ENCODE measurements at regions not wholly inside any gene's neighbourhood (a gene's known extent, or its start where the extent isn't known, plus 50 kb on each side); places are given as distances from the start of the nearest gene placed in this dataset.

DNA sequence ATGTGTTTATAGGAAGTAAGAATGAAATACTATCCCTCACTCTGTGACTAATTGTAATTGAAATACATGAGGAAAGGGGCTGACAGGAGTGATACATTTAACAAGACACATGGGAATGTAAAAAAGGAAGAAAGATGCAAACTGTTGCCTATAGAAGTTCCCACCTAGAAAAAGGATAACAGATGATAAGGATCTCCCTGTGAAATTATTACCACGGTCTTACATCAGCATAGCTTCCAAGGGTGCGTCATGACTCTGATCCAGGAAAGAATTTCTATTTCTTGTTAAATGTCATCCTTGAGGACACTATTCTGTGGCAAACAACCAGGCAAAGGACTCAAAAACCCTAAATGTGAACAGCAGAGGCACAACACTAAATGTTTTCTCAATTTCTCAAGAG lies 1406.0 kb downstream of the CDY2B start:
- H3K9me3 ChIP-seq (replicated peaks; ENCODE audit: control insufficient read depth, insufficient read depth, low read length) = no peaks in the 10 kb centered on the region
- no peaks in the 10 kb centered on the region for H4K20me1 ChIP-seq (replicated peaks; ENCODE audit: control insufficient read depth, extremely low read depth, insufficient read depth, low read length)
- H3K27me3 ChIP-seq (ENCODE audit: control insufficient read depth in 2 of 2, insufficient read depth in 2 of 2, low read length in 2 of 2) = no peaks in the 10 kb centered on the region
- TF ChIP-seq, protein P1, sequence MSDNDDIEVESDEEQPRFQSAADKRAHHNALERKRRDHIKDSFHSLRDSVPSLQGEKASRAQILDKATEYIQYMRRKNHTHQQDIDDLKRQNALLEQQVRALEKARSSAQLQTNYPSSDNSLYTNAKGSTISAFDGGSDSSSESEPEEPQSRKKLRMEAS (IDR thresholded peaks at IDR 0.05; ENCODE audit: insufficient read depth, insufficient read length) = no peak
- TF ChIP-seq, protein P2, sequence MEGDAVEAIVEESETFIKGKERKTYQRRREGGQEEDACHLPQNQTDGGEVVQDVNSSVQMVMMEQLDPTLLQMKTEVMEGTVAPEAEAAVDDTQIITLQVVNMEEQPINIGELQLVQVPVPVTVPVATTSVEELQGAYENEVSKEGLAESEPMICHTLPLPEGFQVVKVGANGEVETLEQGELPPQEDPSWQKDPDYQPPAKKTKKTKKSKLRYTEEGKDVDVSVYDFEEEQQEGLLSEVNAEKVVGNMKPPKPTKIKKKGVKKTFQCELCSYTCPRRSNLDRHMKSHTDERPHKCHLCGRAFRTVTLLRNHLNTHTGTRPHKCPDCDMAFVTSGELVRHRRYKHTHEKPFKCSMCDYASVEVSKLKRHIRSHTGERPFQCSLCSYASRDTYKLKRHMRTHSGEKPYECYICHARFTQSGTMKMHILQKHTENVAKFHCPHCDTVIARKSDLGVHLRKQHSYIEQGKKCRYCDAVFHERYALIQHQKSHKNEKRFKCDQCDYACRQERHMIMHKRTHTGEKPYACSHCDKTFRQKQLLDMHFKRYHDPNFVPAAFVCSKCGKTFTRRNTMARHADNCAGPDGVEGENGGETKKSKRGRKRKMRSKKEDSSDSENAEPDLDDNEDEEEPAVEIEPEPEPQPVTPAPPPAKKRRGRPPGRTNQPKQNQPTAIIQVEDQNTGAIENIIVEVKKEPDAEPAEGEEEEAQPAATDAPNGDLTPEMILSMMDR (IDR thresholded peaks at IDR 0.05; ENCODE audit: extremely low read depth in 1 of 2, insufficient read depth in 1 of 2, low read depth in 1 of 2, low read length in 2 of 2) = no peak
- TF ChIP-seq GATA2 (IDR thresholded peaks at IDR 0.05; ENCODE audit: insufficient read depth, insufficient read length, low read depth, low read length) (no peak), POLR2A (IDR thresholded peaks at IDR 0.05; ENCODE audit: low read depth, low read length) (no peak), MYC (IDR thresholded peaks at IDR 0.05; ENCODE audit: low read depth, low read length) (no peak), EZH2 (IDR thresholded peaks at IDR 0.05; ENCODE audit: borderline replicate concordance, low read depth, low read length, severe bottlenecking) (no peak), POLR2AphosphoS5 (IDR thresholded peaks at IDR 0.05; ENCODE audit: insufficient read depth, low read depth, low read length) (no peak), FOS (IDR thresholded peaks at IDR 0.05; ENCODE audit: borderline replicate concordance, insufficient read depth, low read length) (no peak), JUN (IDR thresholded peaks at IDR 0.05; ENCODE audit: borderline replicate concordance, insufficient read depth, insufficient read length, low read depth) (no peak)
- H3K4me3 ChIP-seq (replicated peaks in 1 of 3; ENCODE audit: insufficient read depth in 1 of 3, low read depth in 1 of 3, low read length in 3 of 3) = no peak overlapping the region
- H2AFZ ChIP-seq (ENCODE audit: low read depth, low read length) = no peak overlapping the region
- dilution Hi-C loops (cut with MboI; ENCODE audit: extremely low pct_ligation_motif_present, low sequenced_read_pairs) (no loop called here), intact Hi-C loops (cut with micrococcal nuclease) (no loop called here)
- no peaks in the 10 kb centered on the region for H3K79me2 ChIP-seq (ENCODE audit: control insufficient read depth, insufficient read depth, low read length)
- ChIA-PET POLR2A (no interaction called here), CTCF (no interaction called here)
- H3K36me3 ChIP-seq (ENCODE audit: control insufficient read depth in 2 of 2, extremely low read depth in 1 of 2, insufficient read depth in 2 of 2, low read length in 2 of 2) = no peaks in the 10 kb centered on the region
- H3K4me2 ChIP-seq (ENCODE audit: insufficient read depth, low read length) = no peak overlapping the region
- H3K4me1 ChIP-seq (ENCODE audit: control insufficient read depth, extremely low read depth, insufficient read depth, low read length) = no peaks in the 10 kb centered on the region
- BruUV-seq (replicated peaks) = no TSS peak
- DNase-seq (ENCODE audit: low read depth, low spot score) (no peak), FAIRE-seq (no peak)
- no peak overlapping the region for H3K9ac ChIP-seq (replicated peaks; ENCODE audit: extremely low read depth, insufficient read depth, low read length)
- no peak overlapping the region for H3K27ac ChIP-seq (ENCODE audit: insufficient read depth, low read depth, low read length)
- no peaks in the 10 kb centered on the region for H3K9me1 ChIP-seq (replicated peaks; ENCODE audit: control insufficient read depth, extremely low read depth, insufficient read depth, low read length)

Data from endothelial cell of umbilical vein (primary cell).